ENCODE measurements at regions not wholly inside any gene's neighbourhood (a gene's known extent, or its start where the extent isn't known, plus 50 kb on each side); places are given as distances from the start of the nearest gene placed in this dataset.

DNA sequence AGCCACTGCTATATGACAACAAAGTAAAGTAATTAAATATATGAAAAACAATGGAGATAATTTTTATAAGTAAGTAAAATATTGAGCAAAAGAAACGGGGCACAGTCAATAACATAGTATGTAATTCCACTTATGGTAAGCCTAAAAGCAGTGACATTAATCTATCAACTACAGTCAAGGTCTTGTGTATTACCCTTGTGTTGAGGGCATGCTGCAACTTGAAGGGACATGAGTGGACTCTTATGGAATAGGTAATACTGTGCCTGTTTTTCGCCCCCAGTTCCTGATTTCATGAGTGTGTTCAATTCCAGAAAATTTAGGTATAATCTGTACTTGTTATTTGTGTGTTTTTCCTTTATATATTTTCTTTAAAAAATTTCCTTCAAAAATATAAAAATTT, 201.3 kb upstream of the SLITRK6 start:
- BruUV-seq (replicated peaks) = no TSS peak
- H3K4me1 ChIP-seq (ENCODE audit: insufficient read depth, low read length, poor library complexity, severe bottlenecking) = no peaks in the 10 kb centered on the region
- no peaks in the 10 kb centered on the region for H3K36me3 ChIP-seq (ENCODE audit: insufficient read depth, low read length, poor library complexity, severe bottlenecking)
- TF ChIP-seq CTCF (conservative IDR thresholded peaks at IDR 0.05; ENCODE audit: low read depth, low read length) = no peak
- TF ChIP-seq EZH2 (IDR thresholded peaks at IDR 0.05; ENCODE audit: borderline replicate concordance, low read depth, low read length, poor library complexity, severe bottlenecking) = no peak
- no peak overlapping the region for H3K4me3 ChIP-seq (ENCODE audit: low read depth, low read length, poor library complexity, severe bottlenecking)
- POLR2A ChIA-PET (ENCODE audit: low non-redundant PET) = no interaction called here
- intact Hi-C loops (cut with micrococcal nuclease; ENCODE audit: unreplicated experiment) = no loop called here
- CTCF ChIA-PET = no interaction called here
- DNase-seq (ENCODE audit: low spot score) = no peak
- H3K27me3 ChIP-seq (replicated peaks; ENCODE audit: insufficient read depth, low read depth, low read length, poor library complexity) = no peaks in the 10 kb centered on the region
- no peaks in the 10 kb centered on the region for H3K9me3 ChIP-seq (ENCODE audit: low read depth, low read length, poor library complexity, severe bottlenecking)
- H3K27ac ChIP-seq (ENCODE audit: low read depth, low read length, poor library complexity, severe bottlenecking) = no peak overlapping the region

- intact Hi-C loops (cut with micrococcal nuclease; ENCODE audit: unreplicated experiment) = no loop called here
- H3K4me3 ChIP-seq (ENCODE audit: low read depth, low read length, poor library complexity, severe bottlenecking) = no peak overlapping the region
- BruUV-seq (replicated peaks) = no TSS peak
- TF ChIP-seq CTCF (conservative IDR thresholded peaks at IDR 0.05; ENCODE audit: low read depth, low read length) (no peak), EZH2 (IDR thresholded peaks at IDR 0.05; ENCODE audit: borderline replicate concordance, low read depth, low read length, poor library complexity, severe bottlenecking) (no peak)
- H3K27me3 ChIP-seq (replicated peaks; ENCODE audit: insufficient read depth, low read depth, low read length, poor library complexity) = no peaks in the 10 kb centered on the region
- no peaks in the 10 kb centered on the region for H3K9me3 ChIP-seq (ENCODE audit: low read depth, low read length, poor library complexity, severe bottlenecking)
- DNase-seq (ENCODE audit: low spot score) = no peak
- POLR2A ChIA-PET (ENCODE audit: low non-redundant PET) = no interaction called here
- H3K36me3 ChIP-seq (ENCODE audit: insufficient read depth, low read length, poor library complexity, severe bottlenecking) = no peaks in the 10 kb centered on the region
- no peak overlapping the region for H3K27ac ChIP-seq (ENCODE audit: low read depth, low read length, poor library complexity, severe bottlenecking)
- H3K4me1 ChIP-seq (ENCODE audit: insufficient read depth, low read length, poor library complexity, severe bottlenecking) = no peaks in the 10 kb centered on the region
- CTCF ChIA-PET = no interaction called here
These were observed 198.4 kb upstream of the SLITRK6 start for GRCh38 chr13:85997587-85997986.

DNA sequence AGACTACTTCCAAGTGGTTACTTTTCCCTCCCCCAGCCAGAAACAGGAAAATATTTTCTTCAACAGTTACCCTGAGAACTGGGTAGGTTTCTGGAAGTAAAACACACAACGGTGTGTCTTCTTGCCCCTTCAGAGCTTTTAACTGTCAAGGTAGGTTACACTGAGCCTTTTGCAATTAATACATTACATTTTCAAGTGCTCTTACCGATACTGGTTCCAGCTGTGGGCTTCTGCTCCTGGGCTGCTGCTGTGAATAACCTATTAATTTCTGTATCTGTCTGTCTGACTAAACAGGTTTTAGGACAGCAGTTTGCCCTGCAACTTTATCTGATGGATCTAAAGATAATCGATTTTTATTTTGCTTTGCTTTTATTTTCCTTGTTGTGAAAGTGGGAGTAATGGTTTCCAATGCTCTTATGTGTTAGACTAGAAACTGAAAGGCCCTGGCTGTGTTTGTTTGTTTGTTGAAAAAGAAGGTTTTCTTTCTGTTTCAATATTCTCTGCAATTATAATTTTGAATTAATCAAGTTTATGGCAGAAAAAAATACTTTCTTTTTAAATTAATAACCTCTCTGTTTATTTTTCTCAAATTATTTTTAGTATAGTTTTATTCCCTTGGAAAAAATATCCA, 196.7 kb upstream of the SLITRK6 start:
- ChIA-PET POLR2A (ENCODE audit: low non-redundant PET) (no interaction called here), CTCF (no interaction called here)
- no TSS peak for BruUV-seq (replicated peaks)
- intact Hi-C loops (cut with micrococcal nuclease; ENCODE audit: unreplicated experiment) = no loop called here
- H3K4me3 ChIP-seq (ENCODE audit: low read depth, low read length, poor library complexity, severe bottlenecking) = no peak overlapping the region
- H3K9me3 ChIP-seq (ENCODE audit: low read depth, low read length, poor library complexity, severe bottlenecking) = no peaks in the 10 kb centered on the region
- TF ChIP-seq EZH2 (IDR thresholded peaks at IDR 0.05; ENCODE audit: borderline replicate concordance, low read depth, low read length, poor library complexity, severe bottlenecking) (no peak), CTCF (conservative IDR thresholded peaks at IDR 0.05; ENCODE audit: low read depth, low read length) (no peak)
- no peak for DNase-seq (ENCODE audit: low spot score)
- H3K4me1 ChIP-seq (ENCODE audit: insufficient read depth, low read length, poor library complexity, severe bottlenecking) = no peaks in the 10 kb centered on the region
- no peaks in the 10 kb centered on the region for H3K27me3 ChIP-seq (replicated peaks; ENCODE audit: insufficient read depth, low read depth, low read length, poor library complexity)
- no peak overlapping the region for H3K27ac ChIP-seq (ENCODE audit: low read depth, low read length, poor library complexity, severe bottlenecking)
- no peaks in the 10 kb centered on the region for H3K36me3 ChIP-seq (ENCODE audit: insufficient read depth, low read length, poor library complexity, severe bottlenecking)

Data from A673 (cell line).